Left lung (tissue), 4 donors: ENCODE measurements at regions not wholly inside any gene's neighbourhood (a gene's known extent, or its start where the extent isn't known, plus 50 kb on each side); places are given as distances from the start of the nearest gene placed in this dataset.
A peak's percentile ranks its signal among the peaks of the same experiment; 100 is the strongest.

Experiments used
- ATAC-seq: fragments of 200-7000 bp; cut with Tn5 transposase; one replicate; pipeline ENCODE4 v1.9.1; 2020; ENCODE audit warnings: moderate library complexity
- DNase-seq, 4 donors: peaks; one replicate each; pipeline ENCODE4 v3.0.0-alpha.2; 2013 to 2020
- H3K27ac ChIP-seq, 2 donors: fragments of 200-600 bp; sonication (generic) in 1 of 2; one replicate each; pipeline versions ENCODE4 v1.5.0 to v1.8.0; 2020 to 2021
- H3K27me3 ChIP-seq, 2 donors: fragments of 200-600 bp; sonication (generic) in 1 of 2; one replicate each; pipeline versions ENCODE4 v1.5.0 to v1.8.0; 2020 to 2021
- H3K36me3 ChIP-seq, 2 donors: fragments of 200-600 bp; sonication (generic) in 1 of 2; one replicate each; pipeline versions ENCODE4 v1.5.0 to v1.8.0; 2020 to 2021
- H3K4me1 ChIP-seq, 2 donors: fragments of 200-600 bp; one replicate each; pipeline ENCODE4 v1.8.0; 2021
- H3K4me3 ChIP-seq, 2 donors: fragments of 200-600 bp; sonication (generic) in 1 of 2; one replicate each; pipeline versions ENCODE4 v1.5.0 to v1.8.0; 2020 to 2021; ENCODE audit warnings: mild to moderate bottlenecking in 1 of 2
- H3K9me3 ChIP-seq, 2 donors: fragments of 200-600 bp; sonication (generic) in 1 of 2; one replicate each; pipeline versions ENCODE4 v1.5.0 to v1.8.0; 2020 to 2021
- CTCF ChIP-seq, 2 donors: fragments of 200-600 bp; sonication (generic) in 1 of 2; IDR thresholded peaks; one replicate each; pipeline versions ENCODE4 v1.5.0 to v1.8.0; 2021; ENCODE audit warnings: antibody characterized with exemption in 2 of 2
- intact Hi-C, 2 donors: fragments of 100-400 bp; cut with DNase I; formaldehyde crosslinking; loops; one replicate each; pipeline versions ENCODE4 v1.11.2 to v1.14.2; 2022
- donor health status: DM: no; HTN: yes; CAD: no.
- donor health status: DM: no; HTN: no; CAD: no.

DNA sequence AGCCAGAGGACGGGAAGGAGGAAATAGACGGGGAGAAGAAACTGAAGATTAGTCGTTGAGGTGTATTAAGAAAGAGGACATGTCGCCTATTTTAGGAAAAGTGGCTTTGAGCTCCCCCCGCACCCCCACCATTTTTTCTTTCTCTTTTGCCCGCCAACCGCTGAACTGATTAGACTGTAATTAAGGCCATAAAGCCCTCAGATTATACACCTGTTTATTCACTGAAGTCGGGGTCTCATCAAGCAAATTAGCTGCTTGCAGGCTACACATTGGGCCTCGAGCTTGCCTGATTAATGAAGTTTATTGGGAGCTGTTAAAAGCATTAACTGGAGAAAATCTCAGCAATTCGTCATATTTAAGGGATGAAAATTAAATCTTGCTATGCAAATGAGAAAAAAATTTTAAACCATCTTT lies 119.4 kb upstream of the RRP15 start:
- Histone ChIP-seq H3K4me3 (peak overlapping the region in 1 of 2 donors; percentile 36), H3K36me3 (no peaks in the 10 kb centered on the region), H3K27me3 (peaks cover 82 to 98% of the 10 kb centered on the region in 2 donors), H3K4me1 (peaks cover 5 to 16% of the 10 kb centered on the region in 2 donors), H3K9me3 (no peaks in the 10 kb centered on the region), H3K27ac (no peak overlapping the region)
- no peak for TF ChIP-seq CTCF (IDR thresholded peaks at IDR 0.05)
- DNase-seq (no peak), ATAC-seq (no peak)
- intact Hi-C loops = no loop called here

- ATAC-seq (no peak), DNase-seq (peak in 1 of 4 donors; percentile 18)
- Histone ChIP-seq H3K27me3 (peaks cover 83 to 99% of the 10 kb centered on the region in 2 donors), H3K9me3 (no peaks in the 10 kb centered on the region), H3K36me3 (no peaks in the 10 kb centered on the region), H3K4me1 (peaks cover 5 to 16% of the 10 kb centered on the region in 2 donors), H3K4me3 (no peak overlapping the region), H3K27ac (no peak overlapping the region)
- no peak for TF ChIP-seq CTCF (IDR thresholded peaks at IDR 0.05)
- intact Hi-C loops = no loop called here
Observed at GRCh38 chr1:218166268-218166945, 118.7 kb upstream of the RRP15 start.

- H3K4me1 ChIP-seq = no peaks in the 10 kb centered on the region
- H3K4me3 ChIP-seq = no peak overlapping the region
- no peak overlapping the region for H3K27ac ChIP-seq
- peak; percentile 56 to 72 for TF ChIP-seq CTCF (IDR thresholded peaks at IDR 0.05)
- H3K27me3 ChIP-seq = peaks cover 43 to 63% of the 10 kb centered on the region in 2 donors
- ATAC-seq (peak; percentile 49), DNase-seq (peak in 2 of 4 donors; percentile 42 to 58)
- intact Hi-C loops = no loop called here
- no peaks in the 10 kb centered on the region for H3K9me3 ChIP-seq
- H3K36me3 ChIP-seq = no peaks in the 10 kb centered on the region
Observed at GRCh38 chr1:218171302-218171893, 113.7 kb upstream of the RRP15 start.

GRCh38 chr1:218182455-218182854 lies 102.6 kb upstream of the RRP15 start:
- Histone ChIP-seq H3K36me3 (no peaks in the 10 kb centered on the region), H3K4me1 (no peaks in the 10 kb centered on the region), H3K27ac (no peak overlapping the region), H3K9me3 (no peaks in the 10 kb centered on the region), H3K4me3 (no peak overlapping the region), H3K27me3 (no peaks in the 10 kb centered on the region)
- no peak for ATAC-seq
- TF ChIP-seq CTCF (IDR thresholded peaks at IDR 0.05) = no peak
- intact Hi-C loops = no loop called here
- no peak for DNase-seq

GRCh38 chr1:218200979-218201378 lies 84.1 kb upstream of the RRP15 start:
- Histone ChIP-seq H3K36me3 (no peaks in the 10 kb centered on the region), H3K4me3 (no peak overlapping the region), H3K9me3 (no peaks in the 10 kb centered on the region), H3K4me1 (no peaks in the 10 kb centered on the region), H3K27me3 (peaks cover 0 to 5% of the 10 kb centered on the region in 2 donors), H3K27ac (no peak overlapping the region)
- no peak for TF ChIP-seq CTCF (IDR thresholded peaks at IDR 0.05)
- intact Hi-C loops = no loop called here
- no peak for ATAC-seq
- no peak for DNase-seq
